Neural cell (in vitro differentiated cells): ENCODE measurements at regions not wholly inside any gene's neighbourhood (a gene's known extent, or its start where the extent isn't known, plus 50 kb on each side); places are given as distances from the start of the nearest gene placed in this dataset.

Experiments used
- CTCF ChIP-seq: fragments of 450-650 bp; IDR thresholded peaks from 2 replicates; pipeline ENCODE4 v1.5.1; 2014; ENCODE audit warnings: antibody characterized with exemption, mild to moderate bottlenecking, moderate library complexity; ENCODE audit not compliant: poor library complexity, severe bottlenecking
- EP300 ChIP-seq: fragments of 450-650 bp; conservative IDR thresholded peaks from 2 replicates; pipeline ENCODE4 v1.6.1; 2014; ENCODE audit warnings: antibody characterized with exemption, mild to moderate bottlenecking, moderate library complexity; ENCODE audit not compliant: poor library complexity, severe bottlenecking
- EZH2 ChIP-seq: fragments of 200-600, 300-800 bp; shearing (Covaris generic), sonication (generic); IDR thresholded peaks from 2 replicates; pipeline ENCODE4 v1.6.1; 2014; ENCODE audit warnings: antibody characterized with exemption, low read length, borderline replicate concordance, mild to moderate bottlenecking; ENCODE audit not compliant: insufficient read depth, poor library complexity, severe bottlenecking
- MXI1 ChIP-seq: fragments of 450-650 bp; conservative IDR thresholded peaks from 2 replicates; pipeline ENCODE4 v1.6.1; 2014; ENCODE audit warnings: antibody characterized with exemption, mild to moderate bottlenecking; ENCODE audit not compliant: poor library complexity, severe bottlenecking
- POLR2AphosphoS5 ChIP-seq: IDR thresholded peaks from 2 replicates; pipeline ENCODE4 v1.6.1; 2012
- SMC3 ChIP-seq: fragments of 450-650 bp; conservative IDR thresholded peaks from 2 replicates; pipeline ENCODE4 v1.6.1; 2014; ENCODE audit warnings: antibody characterized with exemption, mild to moderate bottlenecking, moderate library complexity; ENCODE audit not compliant: poor library complexity
- TAF1 ChIP-seq: IDR thresholded peaks from 2 replicates; pipeline ENCODE4 v1.6.1; 2012; ENCODE audit warnings: low read depth

- no peak for TF ChIP-seq POLR2AphosphoS5
- no peak for TF ChIP-seq CTCF
- TF ChIP-seq TAF1 = no peak
- no peak for TF ChIP-seq SMC3
- no peak for TF ChIP-seq EP300
- TF ChIP-seq EZH2 = no peak
- no peak for TF ChIP-seq MXI1
Observed at GRCh38 chr1:66460776-66461175, 73.2 kb upstream of the SGIP1 start.
